Stimulated activated CD8-positive, alpha-beta memory T cell treated with anti-CD3 and anti-CD28 coated beads, Interleukin-12 subunit alpha, Interleukin-12 subunit beta, amount 100 ng/mL, for 24 hours (primary cell): ENCODE measurements at regions not wholly inside any gene's neighbourhood (a gene's known extent, or its start where the extent isn't known, plus 50 kb on each side); places are given as distances from the start of the nearest gene placed in this dataset.

ENCODE experiments used
- DNase-seq: peaks from one replicate; pipeline ENCODE4 v3.0.0-alpha.2; 2020; ENCODE audit errors: extremely low read depth

GRCh38 chr2:120828829-120829632, 93.4 kb downstream of the GLI2 start:
- no peak for DNase-seq

DNA sequence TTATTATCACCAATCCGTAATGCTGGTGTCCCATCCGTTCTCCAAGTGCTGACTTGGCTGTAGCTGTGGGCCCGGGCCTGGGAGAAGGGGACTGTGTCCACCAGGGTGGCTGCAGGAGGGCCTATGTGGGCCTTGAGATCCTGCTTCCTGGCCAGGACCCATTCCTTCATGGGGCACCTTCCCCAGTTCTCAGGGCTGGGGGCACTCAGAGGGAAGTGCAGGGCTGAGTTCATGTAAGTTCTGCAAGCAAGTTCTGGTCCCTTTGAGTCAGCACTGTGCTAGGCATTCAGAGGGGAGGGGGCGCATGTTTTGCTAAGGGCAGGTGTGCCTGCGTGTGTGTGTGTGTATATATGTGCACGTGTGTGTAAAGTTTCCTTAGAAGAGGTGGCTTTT, 94.0 kb downstream of the GLI2 start:
- DNase-seq = no peak

- DNase-seq = no peak
Measured at GRCh38 chr2:120830096-120830830, 94.6 kb downstream of the GLI2 start.

DNA sequence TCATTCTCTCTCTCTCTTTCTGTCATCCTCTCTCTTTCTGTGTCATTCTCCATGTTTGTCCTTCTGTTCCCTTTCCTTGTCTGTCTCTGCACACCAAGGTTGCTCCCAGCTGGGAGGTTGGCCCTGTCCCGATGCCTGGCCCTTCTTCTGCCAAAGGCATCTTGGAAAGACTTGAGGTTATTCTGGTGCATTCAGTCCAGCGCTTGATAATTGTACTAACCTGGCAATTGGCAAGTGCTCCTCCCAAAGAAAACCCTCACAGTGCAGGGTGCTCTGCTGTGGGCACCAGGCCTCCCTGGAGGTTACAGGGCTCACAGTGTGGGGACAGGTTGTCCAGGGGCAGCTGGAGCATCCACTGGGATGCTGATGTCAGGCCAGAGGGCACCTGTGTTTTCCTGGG, 95.4 kb downstream of the GLI2 start:
- no peak for DNase-seq

DNA sequence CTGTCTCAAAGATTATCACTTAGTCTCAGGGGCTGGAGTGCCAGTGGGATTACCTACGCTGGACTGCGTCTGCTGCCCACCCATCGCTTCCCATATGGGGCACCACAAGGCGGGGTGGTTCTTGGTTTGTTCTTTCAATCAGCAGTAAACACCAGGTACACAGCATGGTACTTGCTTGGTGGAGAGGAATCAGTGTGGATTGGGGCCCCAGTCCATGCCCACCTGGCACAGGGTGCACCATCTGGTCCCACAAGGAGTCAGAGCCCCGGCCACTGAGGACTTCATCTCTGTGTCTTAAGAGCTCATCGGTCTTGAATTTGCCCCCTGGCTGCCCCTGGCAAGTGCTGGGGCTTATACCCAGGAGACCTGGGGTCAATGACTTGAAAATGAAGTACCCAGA, 96.2 kb downstream of the GLI2 start:
- no peak for DNase-seq

GRCh38 chr2:120832296-120833070, 96.8 kb downstream of the GLI2 start:
- no peak for DNase-seq

- DNase-seq = no peak
Measured at GRCh38 chr2:120833127-120833675, 97.5 kb downstream of the GLI2 start.

DNA sequence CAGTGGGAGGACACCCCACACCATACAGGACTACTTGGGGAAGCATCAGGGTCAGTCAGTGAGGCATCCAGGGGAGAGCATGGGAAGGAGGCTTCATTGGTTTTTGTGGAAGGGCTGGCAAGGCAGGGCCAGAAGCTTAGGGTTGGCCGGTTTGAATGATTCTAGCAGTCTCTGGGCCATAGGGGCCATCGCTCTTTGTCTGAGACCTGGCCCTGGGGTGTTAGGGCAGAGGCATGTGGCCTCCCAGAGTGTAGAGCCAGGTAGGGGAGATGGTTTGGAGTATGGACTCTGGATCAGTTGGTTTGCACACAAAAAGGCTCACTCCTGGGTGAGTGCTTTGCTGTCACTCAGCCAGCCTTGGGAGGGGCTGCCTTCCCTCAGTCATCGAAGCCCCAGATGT, 98.5 kb downstream of the GLI2 start:
- no peak for DNase-seq

DNA sequence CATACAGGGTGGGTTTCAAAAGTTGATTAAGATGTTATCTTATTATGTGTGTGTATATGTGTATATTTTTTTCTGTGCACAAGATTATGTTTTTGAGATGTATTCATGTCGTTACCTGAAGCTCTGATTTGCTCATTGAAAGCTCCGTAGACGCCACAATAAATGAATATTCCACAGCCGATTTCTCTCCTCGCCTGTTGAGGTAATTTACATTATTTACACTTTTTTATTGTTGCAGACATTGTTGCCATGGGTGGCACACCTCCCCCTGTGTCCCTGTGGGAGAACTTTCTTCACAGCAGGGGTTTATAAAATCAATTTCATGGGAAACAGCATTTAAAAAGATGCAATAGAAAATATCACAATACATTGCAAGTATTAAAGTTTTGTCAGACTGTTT, 100.6 kb downstream of the GLI2 start:
- no peak for DNase-seq

DNA sequence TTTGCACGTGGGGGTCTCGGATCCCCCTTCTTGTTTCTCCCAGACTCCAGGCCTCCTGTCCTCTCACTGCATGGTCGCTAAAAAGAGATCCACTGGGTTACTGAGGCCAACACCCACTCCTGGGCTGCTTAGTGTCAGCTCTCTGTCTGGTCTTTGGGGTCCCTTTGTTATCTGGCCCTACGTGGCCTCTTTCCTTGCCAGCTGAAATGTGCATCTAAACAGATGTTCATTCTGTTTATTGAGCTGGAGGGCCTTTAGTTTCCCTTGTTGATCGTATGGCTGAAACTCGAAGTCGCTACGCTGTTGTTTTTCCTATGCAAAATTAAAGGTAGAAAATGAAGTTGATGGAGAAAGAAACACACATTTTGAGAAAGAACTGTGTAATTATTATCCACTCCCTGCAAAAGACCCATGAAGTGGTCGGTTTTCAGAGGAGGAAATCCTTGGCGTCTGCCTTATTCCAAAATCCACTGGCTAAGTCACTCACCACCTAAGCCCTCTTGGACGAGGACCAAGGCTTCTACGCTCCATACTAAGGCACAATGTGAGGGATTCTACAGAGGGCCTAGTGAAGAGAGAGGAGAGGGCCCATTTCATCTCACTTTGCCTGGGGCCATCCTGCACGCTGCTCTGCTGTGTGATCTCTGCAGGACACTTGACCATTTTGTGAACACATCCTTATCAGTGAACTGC, 105.3 kb downstream of the GLI2 start:
- no peak for DNase-seq

DNA sequence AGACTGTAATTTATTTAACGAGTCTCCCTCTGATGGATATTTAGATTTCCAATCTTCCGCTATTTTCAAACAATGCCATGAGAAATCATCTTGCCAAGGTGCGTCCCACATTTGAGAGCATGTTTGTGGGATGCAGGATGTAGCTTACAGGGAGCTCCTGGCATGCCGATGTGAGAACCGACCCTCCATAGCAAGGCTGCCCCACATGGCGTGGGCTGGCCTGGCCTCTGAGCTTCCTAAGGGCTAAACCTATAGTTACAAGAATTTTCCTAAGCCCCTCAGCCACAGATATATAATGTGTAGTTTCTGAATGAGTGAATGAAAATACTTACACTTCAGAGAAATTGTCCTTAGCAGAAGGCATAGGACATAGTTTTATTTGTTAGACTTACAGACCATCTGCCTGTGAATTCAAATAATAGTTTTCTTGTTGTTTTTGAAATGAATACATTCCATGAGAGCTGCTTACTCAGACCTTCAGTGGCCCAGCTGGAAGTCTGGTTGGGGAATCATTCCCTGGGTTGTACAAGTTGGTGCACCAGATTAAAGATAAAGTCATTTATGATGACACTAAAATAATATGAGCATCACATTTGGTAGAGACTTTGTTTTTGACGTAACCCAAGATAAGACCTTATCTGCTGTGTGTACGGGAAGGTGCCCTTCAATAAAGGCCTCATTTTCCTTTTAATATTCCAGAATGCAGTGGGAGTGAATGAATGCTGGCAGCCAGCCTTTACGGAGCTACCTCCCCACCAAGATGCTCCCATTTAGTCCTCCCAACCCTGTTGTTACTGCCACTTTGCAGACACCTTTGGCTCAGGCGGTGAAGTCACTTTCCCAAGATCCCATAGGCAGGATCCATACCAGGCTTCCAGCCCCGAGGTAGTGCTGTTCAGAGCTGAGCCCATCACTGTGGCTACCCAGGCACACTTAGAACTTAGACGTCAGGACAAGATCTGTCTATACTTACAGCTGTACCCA, 107.1 kb downstream of the GLI2 start:
- no peak for DNase-seq

- no peak for DNase-seq
Measured at GRCh38 chr2:120844070-120844738, 108.5 kb downstream of the GLI2 start.

DNA sequence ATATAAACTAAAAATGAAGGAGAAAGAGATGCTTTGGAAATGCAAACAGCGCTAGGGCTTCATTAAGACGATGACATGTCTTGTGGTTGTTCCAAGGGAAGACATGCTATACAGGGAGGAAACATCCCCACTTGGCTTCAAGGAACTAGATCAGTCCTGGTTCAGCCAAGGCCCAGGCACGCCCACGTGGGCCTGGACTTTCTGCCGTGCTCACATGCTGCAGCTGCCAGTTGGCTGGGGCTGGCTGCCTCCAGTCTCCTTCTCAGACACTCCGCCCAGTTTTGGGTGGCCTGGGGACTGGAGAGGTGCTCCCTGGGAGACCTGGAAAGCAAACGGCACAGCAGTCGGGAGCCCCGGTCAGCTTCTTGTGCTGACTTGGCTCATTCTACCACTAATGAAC, 109.6 kb downstream of the GLI2 start:
- no peak for DNase-seq

DNA sequence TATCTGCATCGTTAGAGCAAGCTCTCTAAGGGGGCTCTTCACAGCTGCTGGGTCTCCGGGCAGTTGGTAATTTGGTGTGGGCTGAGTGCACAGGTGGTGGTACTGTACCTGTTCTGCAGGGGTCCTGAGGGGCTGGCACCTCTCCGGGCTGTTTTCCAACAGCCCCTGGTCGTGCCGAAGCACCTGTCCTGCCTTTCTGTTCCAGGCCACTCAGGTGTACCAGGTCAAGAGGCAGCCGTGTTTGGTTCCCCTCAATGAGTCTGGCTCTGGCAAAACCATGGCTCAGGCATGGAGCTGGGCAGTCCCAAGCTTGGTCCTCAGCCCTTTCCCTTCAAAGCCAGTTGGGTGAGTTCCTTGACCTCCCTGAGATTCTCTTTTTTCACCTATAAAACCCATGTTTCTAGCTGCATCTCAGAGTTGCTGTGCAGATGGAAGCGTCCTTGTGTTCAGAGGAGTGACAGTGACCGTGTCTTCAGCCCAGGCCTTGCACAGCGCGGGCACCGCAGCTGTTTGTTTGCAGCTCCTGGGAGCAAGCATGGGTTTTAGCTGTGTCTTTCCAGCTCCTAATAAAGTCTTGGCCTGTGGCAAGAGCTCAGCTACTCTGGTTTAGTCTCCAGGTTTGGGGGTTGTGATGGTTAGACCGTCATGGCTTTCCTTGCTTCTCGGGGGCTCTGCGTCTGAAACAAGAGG, 110.9 kb downstream of the GLI2 start:
- no peak for DNase-seq

- DNase-seq = no peak
Measured at GRCh38 chr2:120847700-120848321, 112.1 kb downstream of the GLI2 start.

DNA sequence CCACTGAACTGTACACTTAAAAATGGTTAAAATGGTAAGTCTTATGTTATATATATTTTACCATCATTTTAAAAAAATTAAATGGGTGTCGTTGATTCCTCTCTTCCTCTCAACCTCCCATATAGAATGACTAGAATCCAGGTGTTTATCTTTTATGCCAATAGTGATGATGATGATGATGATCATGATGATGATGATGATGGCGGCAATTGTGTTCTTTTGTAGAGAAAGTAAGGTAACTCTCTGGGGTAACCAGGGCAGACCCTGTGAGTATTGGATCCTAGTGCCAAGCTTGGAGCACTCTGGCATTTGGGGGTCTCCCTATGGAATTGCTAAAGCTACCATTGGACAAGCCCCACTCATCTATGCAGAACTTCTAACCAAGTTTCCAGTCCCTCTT, 113.6 kb downstream of the GLI2 start:
- DNase-seq = no peak

DNA sequence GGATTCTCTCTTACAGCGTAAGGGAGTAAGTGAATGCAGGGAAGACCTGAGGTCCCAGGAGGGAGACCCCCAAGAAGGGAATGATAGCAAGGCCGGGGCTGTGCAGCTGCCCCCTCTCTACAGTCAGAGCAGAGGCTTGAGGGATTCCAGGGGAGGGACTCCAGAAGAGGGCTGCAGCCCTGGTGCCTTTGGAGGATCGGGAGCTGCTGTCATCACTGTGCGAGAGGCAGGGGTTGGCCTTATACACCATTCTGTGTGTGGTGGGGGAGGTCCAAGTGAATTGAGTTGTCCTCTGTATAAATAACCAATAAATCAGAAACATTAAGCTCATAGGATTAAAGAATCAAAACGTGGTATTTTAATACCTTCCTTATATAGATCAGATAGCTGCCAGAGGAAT, 114.9 kb downstream of the GLI2 start:
- DNase-seq = no peak

DNA sequence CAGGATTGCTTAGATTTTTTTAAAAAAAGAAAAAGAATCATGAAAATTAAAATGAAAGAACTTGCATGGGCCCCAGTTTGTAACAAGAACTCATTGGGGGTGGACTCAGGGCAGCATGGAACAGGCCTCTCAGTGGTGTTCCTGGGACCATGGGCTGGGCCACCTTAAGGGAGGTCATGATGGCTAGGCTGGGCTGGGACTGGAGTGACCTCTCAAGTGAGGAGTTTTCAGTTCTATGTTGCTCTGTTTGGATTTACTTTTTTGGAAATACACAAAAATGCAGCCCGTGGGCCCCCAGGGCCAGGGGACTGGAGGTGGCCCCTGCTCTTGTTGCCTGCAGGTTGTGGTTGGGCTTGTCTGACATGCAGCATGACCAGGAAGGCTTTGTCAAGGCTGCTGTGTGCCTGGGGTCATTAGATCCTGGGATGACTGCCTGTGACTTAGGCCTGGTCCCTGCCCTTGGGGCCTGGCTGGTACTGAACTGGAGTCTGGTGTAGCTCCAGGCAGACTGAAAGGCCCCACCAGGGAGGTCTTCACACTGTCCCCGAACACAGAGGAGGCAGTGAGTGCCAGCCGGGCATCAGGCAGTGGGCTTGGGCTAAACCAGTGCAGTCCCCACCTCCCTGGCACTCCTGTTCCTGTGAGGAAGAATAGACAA, 115.6 kb downstream of the GLI2 start:
- no peak for DNase-seq
